K562 (cell line): ENCODE measurements at regions not wholly inside any gene's neighbourhood (a gene's known extent, or its start where the extent isn't known, plus 50 kb on each side); places are given as distances from the start of the nearest gene placed in this dataset.

Experiments used
- ATAC-seq: fragments of 200-7000 bp; cut with Tn5 transposase; 3 replicates; pipeline ENCODE4 v1.9.1; 2020; ENCODE audit warnings: moderate library complexity
- BruUV-seq: library from RNA; stranded (reverse); fragments of 400-500 nt; replicated peaks from 2 replicates; lab custom pipeline; 2021; lab: Mats Ljungman, UMichigan
- CTCF ChIA-PET: fragments of 300-600 bp; formaldehyde crosslinking; extraction: SDS; loops from one replicate; lab custom pipeline; 2021; ENCODE audit warnings: low intra/inter-chr PET ratio; lab: Yijun Ruan, JAX
- POLR2A ChIA-PET: fragments of 300-600, 350-650 bp; sonication (Branson Sonifier 250); formaldehyde crosslinking; extraction: SDS; loops from one replicate; lab custom pipeline; 2021; ENCODE audit warnings: antibody characterized with exemption, inconsistent platforms; lab: Yijun Ruan, JAX
- DNase-seq, 4 experiments: peaks; one replicate each; pipeline versions ENCODE4 v3.0.0 to v3.0.0-alpha.2; 2011 to 2018; ENCODE audit warnings: low spot score in 3 of 4, mixed read lengths in 3 of 4; ENCODE audit errors: extremely low read depth in 1 of 4
- FAIRE-seq: peaks from 2 replicates; lab custom pipeline; 2011; peaks lifted over from hg19 to GRCh38; lab: Jason Lieb, UNC
- H2AFZ ChIP-seq: 2 replicates; pipeline ENCODE4 v1.6.0; 2011; ENCODE audit warnings: low read depth, low read length, control low read depth, inconsistent platforms
- H3K27ac ChIP-seq: fragments of 200-600 bp; 3 replicates; pipeline ENCODE4 v1.8.0; 2011; ENCODE audit warnings: low read depth, mild to moderate bottlenecking, control low read depth, inconsistent platforms, low read length, moderate library complexity, mixed read lengths; ENCODE audit errors: extremely low read depth
- H3K27me3 ChIP-seq, 2 experiments: fragments of 300-600 bp in 1 of 2; 2 replicates in 1 of 2; 3 replicates in 1 of 2; pipeline versions ENCODE4 v1.6.0 to v1.8.0; 2011; ENCODE audit warnings: inconsistent platforms in 2 of 2, low read length in 2 of 2, mild to moderate bottlenecking in 1 of 2, mixed read lengths in 1 of 2, moderate library complexity in 1 of 2; ENCODE audit not compliant: control insufficient read depth in 2 of 2, insufficient read depth in 2 of 2
- H3K36me3 ChIP-seq: fragments of 300-600 bp; 3 replicates; pipeline ENCODE4 v1.8.0; 2011; ENCODE audit warnings: mild to moderate bottlenecking, low read length, inconsistent platforms; ENCODE audit not compliant: control insufficient read depth, insufficient read depth
- H3K4me1 ChIP-seq, 2 experiments: fragments of 200-600 bp in 1 of 2; replicated peaks in 1 of 2; 2 replicates in 1 of 2; 3 replicates in 1 of 2; pipeline versions ENCODE4 v1.5.1 to v1.8.0; 2011; ENCODE audit warnings: inconsistent platforms in 2 of 2, low read length in 2 of 2, mild to moderate bottlenecking in 1 of 2, mixed read lengths in 1 of 2, moderate library complexity in 1 of 2; ENCODE audit not compliant: control insufficient read depth in 2 of 2, insufficient read depth in 2 of 2
- H3K4me2 ChIP-seq: 2 replicates; pipeline ENCODE4 v1.6.1; 2011; ENCODE audit warnings: low read length, control low read depth, inconsistent platforms, mixed read lengths; ENCODE audit not compliant: insufficient read depth
- H3K4me3 ChIP-seq: fragments of 200-600 bp; sonication (generic), shearing (Covaris generic); 2 replicates; pipeline ENCODE4 v1.5.1; 2016; ENCODE audit warnings: control low read depth, inconsistent platforms
- H3K79me2 ChIP-seq: fragments of 200-600 bp; 3 replicates; pipeline ENCODE4 v1.8.0; 2011; ENCODE audit warnings: low read length, inconsistent platforms; ENCODE audit not compliant: control insufficient read depth, insufficient read depth
- H3K9ac ChIP-seq, 2 experiments: 2 replicates each; pipeline versions ENCODE4 v1.6.0 to v1.6.1; 2011; ENCODE audit warnings: low read depth in 2 of 2, low read length in 2 of 2, control low read depth in 1 of 2, inconsistent platforms in 1 of 2, mild to moderate bottlenecking in 1 of 2, mixed read lengths in 1 of 2; ENCODE audit not compliant: insufficient read depth in 1 of 2
- H3K9me1 ChIP-seq: one replicate; pipeline ENCODE4 v1.6.0; 2011; ENCODE audit warnings: inconsistent platforms, mild to moderate bottlenecking, low read length, moderate library complexity; ENCODE audit not compliant: control insufficient read depth, insufficient read depth
- H3K9me3 ChIP-seq: replicated peaks from 2 replicates; pipeline ENCODE4 v1.5.1; 2011; ENCODE audit warnings: low read depth, low read length, inconsistent platforms; ENCODE audit not compliant: control insufficient read depth, insufficient read depth
- H4K20me1 ChIP-seq: replicated peaks from 2 replicates; pipeline ENCODE4 v1.6.1; 2011; ENCODE audit warnings: low read length, inconsistent platforms, mixed read lengths; ENCODE audit not compliant: control insufficient read depth, insufficient read depth
- ARID3A ChIP-seq: IDR thresholded peaks from 2 replicates; pipeline ENCODE4 v1.6.1; 2012; ENCODE audit warnings: low read depth, low read length, improper control_type of control experiment, borderline replicate concordance
- ARNT ChIP-seq, 2 experiments: fragments of 450-650 bp; IDR thresholded peaks; 2 replicates each; pipeline ENCODE4 v1.6.1; 2016; ENCODE audit warnings: mild to moderate bottlenecking in 1 of 2
- GTF2B ChIP-seq: IDR thresholded peaks from 2 replicates; pipeline ENCODE4 v1.6.1; 2011; ENCODE audit not compliant: insufficient read length; ENCODE audit errors: extremely low read depth
- NR0B1 ChIP-seq: fragments of 450-650 bp; IDR thresholded peaks from one replicate; pipeline ENCODE4 v1.6.1; 2018; ENCODE audit warnings: mild to moderate bottlenecking, moderate library complexity; ENCODE audit not compliant: partially characterized antibody
- POLR2B ChIP-seq: fragments of 450-650 bp; IDR thresholded peaks from 2 replicates; pipeline ENCODE4 v1.6.1; 2018; ENCODE audit warnings: low read depth; ENCODE audit not compliant: partially characterized antibody
- POLR2H ChIP-seq: IDR thresholded peaks from 2 replicates; pipeline ENCODE4 v1.6.1; 2016; ENCODE audit warnings: missing genetic modification characterization, low read depth, mild to moderate bottlenecking, control low read depth, missing compliant biosample characterization, moderate library complexity
- RBM39 ChIP-seq: fragments of 200-400 bp; formaldehyde crosslinking; optimal IDR thresholded peaks from 2 replicates; pipeline ENCODE3; 2018; ENCODE audit warnings: low read depth, low read length
- TAF15 ChIP-seq: fragments of 200-400 bp; formaldehyde crosslinking; IDR thresholded peaks from 2 replicates; pipeline ENCODE4 v1.6.1; 2017; ENCODE audit warnings: mild to moderate bottlenecking, low read depth, low read length, moderate library complexity
- TBP ChIP-seq: optimal IDR thresholded peaks from 2 replicates; pipeline ENCODE3; 2011; ENCODE audit warnings: low read depth, low read length, improper control_type of control experiment
- ZFP36 ChIP-seq: fragments of 150-350 bp; IDR thresholded peaks from 2 replicates; pipeline ENCODE4 v1.6.1; 2018; ENCODE audit warnings: low read length, low read depth; ENCODE audit not compliant: partially characterized antibody
- WGBS: fragments of 100-300 bp; shearing (Covaris generic); methylation state at CpG from one replicate; pipeline ENCODE4 v1.1.6; 2016; ENCODE audit warnings: low coverage, mixed read lengths; ENCODE audit not compliant: insufficient coverage; ENCODE audit errors: missing lambda C conversion rate; 5-methylcytosine and 5-hydroxymethylcytosine counted together
- in situ Hi-C: fragments of 300-500 bp; cut with MboI; formaldehyde crosslinking; loops from 4 replicates; pipeline ENCODE4 v1.15.0; 2018; ENCODE audit warnings: inconsistent platforms, mixed read lengths
- intact Hi-C: fragments of 100-400 bp; cut with micrococcal nuclease; formaldehyde crosslinking; loops from 2 replicates; pipeline ENCODE4 v1.14.2; 2022

GRCh38 chr18:33863912-33864311 is 285.9 kb downstream of the ASXL3 start:
- Histone ChIP-seq H3K4me1 (no peaks in the 10 kb centered on the region), H3K27me3 (no peaks in the 10 kb centered on the region), H3K27ac (no peak overlapping the region), H3K79me2 (no peaks in the 10 kb centered on the region), H3K9me3 (peaks cover 2% of the 10 kb centered on the region; the same call in 1 of the 2 replicates), H3K4me3 (no peak overlapping the region), H2AFZ (no peak overlapping the region), H3K9me1 (no peaks in the 10 kb centered on the region), H3K4me2 (no peak overlapping the region), H4K20me1 (no peaks in the 10 kb centered on the region), H3K36me3 (no peaks in the 10 kb centered on the region), H3K9ac (no peak overlapping the region)
- 20% methylated on average over 1 of the region's 1 CpG for WGBS
- intact Hi-C loops (no loop called here), in situ Hi-C loops (no loop called here)
- POLR2A ChIA-PET = no interaction called here
- BruUV-seq = no TSS peak
- ATAC-seq (no peak), DNase-seq (no peak), FAIRE-seq (no peak)
- CTCF ChIA-PET = no interaction called here
- no peak for TF ChIP-seq ARNT (IDR thresholded peaks at IDR 0.05)
- no peak for TF ChIP-seq RBM39
- no peak for TF ChIP-seq POLR2B
- TF ChIP-seq TBP = no peak
- no peak for TF ChIP-seq NR0B1
- TF ChIP-seq ZFP36 = peak; percentile 30

GRCh38 chr18:33854827-33855139 is 276.8 kb downstream of the ASXL3 start:
- ATAC-seq (no peak), FAIRE-seq (no peak), DNase-seq (no peak)
- H3K4me3 ChIP-seq = no peak overlapping the region
- H3K27ac ChIP-seq = no peak overlapping the region
- no peaks in the 10 kb centered on the region for H3K27me3 ChIP-seq
- no peak overlapping the region for H3K4me2 ChIP-seq
- no peaks in the 10 kb centered on the region for H3K79me2 ChIP-seq
- H3K9me1 ChIP-seq = no peaks in the 10 kb centered on the region
- POLR2A ChIA-PET = no interaction called here
- H3K4me1 ChIP-seq = no peaks in the 10 kb centered on the region
- no peak overlapping the region for H3K9ac ChIP-seq
- CTCF ChIA-PET = no interaction called here
- WGBS = 0% methylated on average over 2 of the region's 2 CpGs
- intact Hi-C loops = no loop called here
- no peaks in the 10 kb centered on the region for H4K20me1 ChIP-seq
- no peaks in the 10 kb centered on the region for H3K36me3 ChIP-seq
- in situ Hi-C loops = no loop called here
- no TSS peak for BruUV-seq
- H2AFZ ChIP-seq = no peak overlapping the region
- no peaks in the 10 kb centered on the region; the same call in 1 of the 2 replicates for H3K9me3 ChIP-seq
- TF ChIP-seq GTF2B (no peak), POLR2H (tag) (no peak), TAF15 (no peak), ARID3A (no peak)
